Ureter (tissue), 1 donor: ENCODE measurements at regions not wholly inside any gene's neighbourhood (a gene's known extent, or its start where the extent isn't known, plus 50 kb on each side); places are given as distances from the start of the nearest gene placed in this dataset.

ENCODE experiments used
- DNase-seq: peaks from one replicate; pipeline ENCODE4 v3.0.0-alpha.2; 2020; ENCODE audit warnings: low spot score
- donor health status: DM: yes; HTN: yes; CAD: no.

DNA sequence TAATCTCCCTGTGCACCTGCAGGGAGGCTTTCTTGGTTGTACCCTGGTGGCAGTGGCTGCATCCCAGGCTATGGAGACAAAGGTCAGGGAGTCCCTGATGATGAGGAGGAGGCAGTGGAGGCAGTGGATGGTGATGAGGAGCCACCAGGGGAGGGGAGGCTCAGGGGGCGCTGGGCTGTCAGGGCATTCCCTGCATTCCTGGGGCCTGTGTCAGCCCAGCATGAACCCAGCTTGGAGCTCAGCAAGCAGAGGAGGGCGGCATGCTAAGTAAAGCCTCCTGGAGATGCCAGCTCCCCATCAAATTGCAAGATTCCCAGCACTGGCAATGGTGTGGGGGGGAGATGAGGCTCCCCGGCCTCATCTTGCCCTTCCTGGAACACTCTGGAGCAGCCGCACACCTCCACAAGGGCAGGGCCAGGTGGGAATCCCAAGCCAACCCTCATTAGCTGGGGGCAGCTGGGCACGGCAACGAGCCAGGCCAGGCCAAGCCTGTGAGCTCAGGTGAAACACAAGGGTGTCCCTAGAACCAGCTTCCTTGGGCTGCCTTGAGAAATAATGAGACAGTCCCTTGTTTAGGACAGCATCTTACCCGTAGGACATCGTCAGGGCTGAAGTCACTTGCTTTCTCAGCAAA lies 469.5 kb downstream of the MATN1 start:
- no peak for DNase-seq

DNA sequence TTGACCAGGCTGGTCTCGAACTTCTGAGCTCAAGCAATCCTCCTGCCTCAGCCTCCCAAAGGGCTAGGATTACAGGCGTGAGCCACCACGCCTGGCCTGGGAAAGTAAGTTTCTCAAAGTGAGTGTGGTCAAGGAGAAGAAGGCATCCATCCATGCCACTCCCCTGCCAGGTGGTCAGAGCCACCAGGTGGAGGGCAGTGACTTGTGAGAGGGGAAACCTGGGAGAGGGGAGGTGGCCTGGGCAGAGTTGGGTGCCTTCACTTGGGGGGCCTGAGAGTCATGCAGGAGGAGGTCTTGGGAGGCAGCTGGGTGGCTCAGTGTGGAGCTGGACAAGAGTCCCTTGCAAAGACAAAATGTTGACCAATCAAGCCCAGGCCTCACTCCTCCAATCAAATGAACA lies 470.0 kb downstream of the MATN1 start:
- no peak for DNase-seq

DNA sequence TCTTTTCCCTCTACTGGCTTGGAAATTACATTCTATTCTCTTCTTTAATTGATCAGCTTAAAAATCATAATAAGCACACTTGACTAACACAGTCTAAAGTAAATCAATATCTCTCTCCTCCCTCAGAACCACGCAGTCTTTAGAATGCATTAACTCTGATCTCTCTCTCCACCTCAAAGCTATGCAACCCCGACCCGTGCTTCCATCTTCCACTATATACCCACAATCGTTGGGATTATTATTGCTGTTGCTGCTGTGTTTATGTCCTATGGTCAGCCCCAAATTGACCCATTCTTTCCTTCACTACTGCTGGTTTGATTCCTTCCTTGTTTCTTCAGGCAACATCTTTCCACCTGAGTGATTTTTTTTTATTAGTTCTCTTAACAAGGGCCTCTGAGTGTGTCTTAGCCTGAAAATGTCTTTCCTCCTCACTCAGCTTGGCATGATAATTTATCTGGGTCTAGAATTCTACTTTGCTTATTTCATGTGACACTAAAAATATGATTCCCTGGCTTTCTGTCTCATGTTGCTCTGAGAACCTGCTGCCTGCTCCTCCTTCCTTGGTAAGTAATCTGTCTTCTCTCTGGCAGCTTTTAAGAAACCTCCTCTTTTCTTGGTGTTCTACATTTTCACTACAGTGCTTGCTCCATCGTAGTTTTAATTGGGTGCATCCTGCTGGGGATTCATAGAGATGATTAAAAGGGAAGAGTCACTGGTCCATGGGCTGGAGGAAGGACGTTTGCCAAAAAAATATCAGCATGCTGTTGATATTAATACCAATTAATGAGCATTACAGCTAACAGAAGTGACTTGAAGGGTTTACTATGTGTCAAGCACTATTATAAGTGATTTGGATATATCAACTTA lies 472.2 kb downstream of the MATN1 start:
- DNase-seq, result no peak

DNA sequence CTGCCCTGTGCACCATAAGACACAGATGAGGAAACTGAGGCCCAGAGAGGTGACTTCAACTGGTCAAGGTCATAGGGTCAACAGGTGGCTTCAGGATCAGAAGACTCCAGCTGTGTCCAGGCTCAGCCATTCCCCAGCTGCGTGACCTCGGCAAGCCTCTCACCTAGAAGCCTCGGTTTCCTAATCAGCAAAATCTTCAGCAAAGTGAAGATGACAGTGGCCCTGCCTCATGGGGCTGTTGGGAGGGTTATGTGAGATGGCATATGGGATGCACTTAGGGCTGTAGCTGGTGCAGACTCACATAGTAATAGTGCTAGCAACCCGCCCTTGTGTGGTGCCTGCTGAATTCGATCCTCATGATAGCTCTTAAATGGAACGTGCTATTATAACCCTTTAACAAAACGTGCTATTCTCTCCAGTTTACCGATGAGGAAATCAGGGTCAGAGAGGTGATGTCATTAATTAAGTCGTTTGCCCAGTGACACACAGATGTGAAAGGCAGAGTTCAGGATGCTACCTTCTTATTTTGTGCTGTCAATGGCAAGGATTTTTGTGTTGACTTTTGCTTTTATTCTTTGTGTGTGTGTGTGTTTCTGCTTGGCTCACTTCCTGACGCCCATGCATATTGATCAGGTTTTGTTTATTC lies 472.9 kb downstream of the MATN1 start:
- DNase-seq, result no peak

DNA sequence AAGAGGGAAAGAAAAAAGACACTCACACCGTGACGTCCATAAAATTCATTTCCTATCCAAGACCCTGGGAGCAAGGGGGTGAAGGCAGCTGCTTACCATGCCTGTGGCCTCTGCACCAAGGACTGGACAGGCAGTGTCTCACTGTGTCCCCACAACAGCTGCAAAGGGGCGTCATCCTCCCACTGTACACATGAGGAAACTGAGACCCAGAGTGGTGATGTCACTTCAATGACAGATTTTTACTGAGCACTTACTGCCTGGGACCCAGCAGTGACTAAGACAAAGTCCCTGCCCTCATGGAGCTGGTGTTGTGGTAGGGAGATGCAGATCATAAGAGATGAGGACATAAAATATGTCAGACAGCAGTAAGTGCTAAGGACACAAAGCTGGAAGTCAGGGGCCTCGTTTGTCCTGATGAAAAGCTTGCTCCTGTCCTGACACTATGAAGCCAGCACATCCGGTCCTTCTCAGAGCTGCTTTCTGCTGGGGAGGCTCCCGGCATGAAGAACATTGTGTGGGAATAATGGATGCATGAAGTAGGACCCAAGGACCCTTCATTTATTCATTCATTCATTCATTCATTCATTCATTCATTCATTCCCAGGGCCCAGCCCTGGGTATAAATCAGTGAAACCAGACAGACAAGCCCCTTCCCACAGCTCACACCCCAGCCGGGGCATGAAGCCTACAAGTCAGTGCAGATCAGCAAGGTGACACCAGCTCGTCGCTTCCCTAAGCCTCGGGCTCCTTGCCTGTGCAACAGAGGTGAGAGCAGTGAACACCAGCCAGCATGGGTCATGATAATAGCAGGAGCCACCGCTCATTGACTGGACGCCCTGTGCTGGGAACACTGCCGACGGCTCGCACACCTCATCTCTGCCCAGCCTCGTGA lies 473.7 kb downstream of the MATN1 start:
- DNase-seq, result no peak

DNA sequence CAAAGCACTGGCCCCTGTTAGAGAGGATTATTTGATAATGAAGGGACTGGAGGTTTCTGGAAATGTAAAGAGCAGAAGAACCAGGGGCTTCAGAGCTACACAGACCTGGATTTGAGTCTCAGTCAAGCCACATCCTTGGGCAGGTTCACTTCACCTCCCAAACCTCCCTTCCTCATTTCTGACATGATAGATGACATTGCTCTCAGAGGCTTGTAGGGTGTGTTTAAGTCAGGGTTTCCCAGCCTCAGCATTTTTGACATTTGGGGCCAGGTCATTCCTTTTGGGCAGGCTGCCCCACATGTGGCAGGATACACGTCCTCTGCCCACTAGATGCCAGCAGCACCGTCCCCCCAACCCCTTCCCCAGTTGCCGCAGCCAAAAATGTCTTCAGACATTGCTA lies 474.6 kb downstream of the MATN1 start:
- no peak for DNase-seq

DNA sequence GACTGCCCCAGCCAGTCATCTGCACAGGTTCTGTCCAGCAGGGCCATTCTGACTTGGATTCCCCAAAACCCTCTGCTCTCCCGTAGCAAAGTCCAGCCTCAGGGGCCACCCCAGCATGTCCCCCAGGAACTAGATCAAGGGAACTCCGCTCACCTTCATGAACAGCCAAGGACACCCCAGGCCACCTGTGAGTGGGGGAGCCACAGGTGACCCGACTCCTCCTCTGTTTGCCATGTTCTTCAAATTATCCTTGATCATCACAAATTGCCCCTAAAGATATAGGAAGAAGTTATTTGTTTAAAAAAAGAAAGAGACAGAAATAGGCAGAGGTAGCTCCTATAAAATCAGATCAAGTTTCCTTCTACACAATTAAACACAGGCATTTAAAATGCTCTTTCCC lies 475.0 kb downstream of the MATN1 start:
- DNase-seq, result no peak

DNA sequence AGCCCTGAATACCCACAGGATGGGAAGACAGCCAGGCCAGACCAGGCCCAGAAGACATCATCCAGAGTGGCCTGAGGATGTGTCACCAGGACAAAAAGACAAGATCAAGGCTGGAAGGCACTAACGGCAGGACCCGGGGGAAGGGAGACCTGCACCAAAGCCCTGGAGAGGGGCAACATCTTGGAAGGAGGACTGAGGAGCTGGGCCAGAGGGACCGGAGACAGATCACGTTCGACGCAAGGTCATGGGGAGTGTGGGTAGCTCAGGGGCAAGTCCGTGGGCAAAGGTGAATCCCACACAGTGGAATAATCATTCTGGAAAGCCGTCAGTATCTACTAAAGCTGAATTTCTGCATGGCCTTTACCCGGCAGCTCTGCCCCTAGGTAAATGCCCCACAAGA lies 478.6 kb downstream of the MATN1 start:
- no peak for DNase-seq

DNA sequence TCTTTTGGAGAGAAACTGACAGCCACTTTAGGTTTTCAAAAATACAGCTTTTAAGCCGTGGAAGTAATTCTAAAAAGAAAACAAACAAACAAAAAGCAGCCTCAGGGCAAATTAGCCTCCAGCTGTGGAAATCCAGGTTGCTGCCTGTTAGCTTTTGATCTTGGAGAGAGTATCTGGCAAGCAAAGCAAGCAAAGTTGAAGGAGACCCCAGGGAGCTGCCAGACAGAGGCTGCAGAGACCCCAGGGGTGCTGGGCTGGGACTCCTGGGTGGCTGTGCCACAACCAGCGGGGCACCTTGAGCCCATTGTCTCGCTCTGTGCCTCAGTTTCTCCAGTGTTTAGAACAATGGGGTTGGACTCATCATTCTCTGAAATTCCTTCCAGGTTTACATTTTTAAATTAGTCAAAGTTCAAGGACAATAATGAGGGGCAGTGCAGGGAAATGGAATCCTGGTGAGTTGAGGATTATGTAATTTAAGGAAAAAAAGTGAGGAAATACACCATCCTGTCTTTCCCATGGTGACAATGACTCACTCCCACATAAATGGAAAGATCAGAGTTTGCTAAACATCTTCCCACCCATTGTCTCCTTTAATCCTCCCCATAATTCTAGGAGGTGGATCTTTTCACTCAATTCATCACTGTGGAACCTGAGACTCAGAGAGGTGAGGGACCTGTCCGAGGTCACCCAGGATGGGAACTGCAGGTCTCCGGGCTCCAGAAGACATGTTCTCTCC lies 480.5 kb downstream of the MATN1 start:
- no peak for DNase-seq

DNA sequence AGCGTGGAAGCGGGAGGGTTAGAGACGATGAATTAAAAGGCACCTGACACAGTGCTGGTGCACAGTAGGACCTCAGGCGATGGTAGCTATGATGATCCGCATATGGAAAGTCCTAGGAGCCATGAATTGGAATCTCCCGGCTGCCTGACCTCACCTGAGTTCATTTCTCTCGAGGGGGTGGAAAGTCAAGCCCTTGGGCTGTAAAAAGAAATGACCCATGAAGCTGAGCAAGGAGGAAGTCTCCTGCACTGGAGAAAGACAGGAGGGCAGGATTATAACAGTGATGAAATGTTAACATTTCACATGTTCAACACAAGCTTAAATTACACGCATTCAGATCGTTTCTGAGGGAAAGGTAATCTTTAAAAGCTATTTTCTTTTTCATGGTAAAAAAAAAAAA lies 481.2 kb downstream of the MATN1 start:
- DNase-seq, result no peak

DNA sequence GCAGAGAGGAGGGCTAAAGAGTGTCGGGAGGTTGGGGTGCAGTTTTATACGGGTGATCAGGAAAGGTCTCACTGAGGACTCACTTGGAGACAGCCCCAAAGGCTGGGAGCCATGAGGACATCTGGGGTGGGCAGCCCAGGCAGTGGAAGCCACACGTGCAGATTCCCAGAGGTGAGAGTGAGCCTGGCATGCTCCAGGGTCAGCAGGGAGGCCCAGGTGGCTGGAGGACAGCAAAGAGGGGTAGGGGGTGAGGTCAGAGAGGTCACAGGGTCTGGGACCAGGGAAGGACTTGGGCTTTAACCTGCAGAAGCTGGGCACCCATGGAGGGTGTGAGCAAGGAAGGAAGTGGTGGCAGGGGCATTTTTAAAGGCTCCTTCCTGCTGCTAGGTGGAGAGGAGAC lies 481.7 kb downstream of the MATN1 start:
- no peak for DNase-seq

DNA sequence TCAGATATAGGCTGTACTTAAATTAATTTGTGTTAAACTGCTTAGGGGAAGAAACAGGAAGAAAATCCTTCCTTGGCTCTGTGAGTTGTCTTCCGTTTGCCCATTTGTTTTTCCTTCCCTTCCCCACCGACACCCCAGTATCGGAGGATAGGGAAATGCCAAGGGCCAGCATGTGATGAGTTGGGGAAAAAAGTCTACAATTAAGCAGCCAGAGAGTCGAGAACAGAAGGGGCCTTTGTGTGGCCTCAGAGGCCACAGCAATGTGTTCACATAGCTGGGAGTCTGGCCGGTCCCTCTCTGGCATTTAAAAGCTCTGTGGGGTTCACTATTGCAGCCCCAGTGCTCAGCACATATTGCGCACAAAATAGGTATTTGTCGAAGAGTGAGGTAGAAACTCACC lies 489.3 kb downstream of the MATN1 start:
- DNase-seq, result no peak

DNA sequence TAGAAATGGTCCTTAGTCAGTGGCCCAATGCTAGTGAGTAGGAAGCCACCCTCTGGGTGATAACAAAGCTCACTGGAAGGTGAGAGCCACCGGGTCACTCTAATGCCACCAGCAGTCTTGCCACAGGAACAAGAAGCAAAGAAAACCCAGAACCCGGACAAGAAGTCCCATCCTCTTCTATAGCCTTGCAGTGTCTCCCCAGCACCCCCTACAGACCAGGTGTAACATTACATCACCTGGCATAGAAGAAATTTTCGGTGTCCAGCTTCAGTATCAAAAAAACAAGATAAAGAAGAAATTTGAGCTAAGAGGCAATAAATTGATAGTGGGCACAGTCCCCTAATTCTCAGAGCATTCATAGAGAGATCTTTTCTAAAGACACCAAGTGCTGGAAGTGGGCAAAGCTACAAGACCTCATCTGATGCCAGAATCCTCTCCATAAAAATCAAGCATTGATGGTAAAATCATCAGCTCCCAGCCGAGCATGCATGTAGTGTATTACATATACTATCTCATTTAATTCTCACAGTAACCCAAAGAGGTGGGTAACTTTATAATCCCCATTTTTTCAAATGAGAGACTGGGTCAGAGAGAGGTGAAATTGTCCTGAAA lies 491.0 kb downstream of the MATN1 start:
- DNase-seq, result no peak

DNA sequence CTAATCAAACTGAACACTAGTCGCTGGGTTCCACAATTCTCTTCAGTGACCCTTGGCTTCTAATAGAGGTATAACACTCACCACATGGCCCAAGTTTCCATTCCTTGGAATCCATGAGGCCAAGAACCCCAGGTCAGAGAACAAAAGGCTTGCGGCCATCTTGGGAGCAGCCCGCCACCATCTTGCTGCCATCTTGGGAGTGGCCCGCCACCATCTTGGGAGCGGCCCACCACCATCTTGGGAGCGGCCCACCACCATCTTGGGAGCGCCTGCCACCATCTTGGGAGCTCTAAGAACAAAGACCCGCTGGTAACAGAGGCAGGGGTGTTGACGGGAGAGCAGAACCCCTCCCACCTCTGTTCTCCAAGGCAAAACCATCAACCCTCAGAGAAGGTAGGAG lies 493.4 kb downstream of the MATN1 start:
- DNase-seq, result no peak

DNA sequence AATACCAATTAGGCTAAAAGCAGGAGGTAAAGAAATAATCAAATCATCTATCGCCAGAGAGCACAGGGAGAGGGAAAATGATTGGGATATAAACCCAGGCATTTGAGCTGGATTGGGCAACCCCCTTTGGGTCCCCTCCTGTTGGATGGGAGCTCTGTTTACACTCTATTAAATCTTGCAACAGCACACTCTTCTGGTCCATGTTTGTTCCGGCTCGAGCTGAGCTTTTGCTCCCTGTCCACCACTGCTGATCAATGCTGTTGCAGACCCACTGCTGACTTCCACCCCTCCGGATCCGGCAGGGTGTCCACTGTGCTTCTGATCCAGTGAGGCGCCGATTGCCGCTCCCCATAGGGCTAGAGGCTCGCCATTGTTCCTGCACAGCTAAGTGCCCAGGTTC lies 493.8 kb downstream of the MATN1 start:
- no peak for DNase-seq

DNA sequence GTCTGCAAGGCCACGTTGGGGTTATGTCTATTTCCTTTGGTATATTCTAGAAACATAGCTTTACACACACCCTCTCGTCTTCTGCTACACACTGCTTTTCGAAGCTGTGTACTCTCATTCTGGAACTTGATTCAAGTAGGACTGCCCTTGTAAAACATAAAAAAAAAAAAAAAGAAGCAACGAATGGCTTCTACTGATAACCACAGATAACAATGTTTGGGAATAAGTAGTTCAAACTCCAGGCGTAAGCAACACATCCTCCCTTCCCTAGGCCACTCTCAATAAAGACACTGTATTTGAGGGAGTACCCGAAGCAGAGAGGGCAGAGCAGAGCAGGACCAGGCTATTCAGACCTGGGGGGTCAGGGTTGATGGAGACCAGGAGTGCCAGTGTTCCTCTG lies 496.7 kb downstream of the MATN1 start:
- no peak for DNase-seq

DNA sequence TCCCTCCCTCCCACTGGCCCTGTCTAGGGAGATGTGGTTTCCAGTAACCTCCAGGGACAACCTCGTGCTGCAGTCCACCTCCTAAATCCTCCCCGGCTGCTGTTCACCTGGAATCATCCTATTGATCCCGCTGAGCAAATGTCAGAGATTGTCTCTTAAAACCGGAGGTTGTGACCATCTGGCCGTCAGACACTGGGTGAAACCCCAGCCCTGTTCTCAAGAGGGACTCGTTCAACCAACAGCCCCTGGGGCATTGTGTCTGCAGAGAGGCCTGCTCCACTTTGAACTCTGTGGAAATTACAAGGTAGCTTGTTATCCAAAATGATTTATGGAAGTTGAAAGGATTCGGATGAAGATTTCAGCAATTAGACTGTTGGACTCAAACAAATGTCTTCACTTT lies 498.0 kb downstream of the MATN1 start:
- DNase-seq, result no peak

DNA sequence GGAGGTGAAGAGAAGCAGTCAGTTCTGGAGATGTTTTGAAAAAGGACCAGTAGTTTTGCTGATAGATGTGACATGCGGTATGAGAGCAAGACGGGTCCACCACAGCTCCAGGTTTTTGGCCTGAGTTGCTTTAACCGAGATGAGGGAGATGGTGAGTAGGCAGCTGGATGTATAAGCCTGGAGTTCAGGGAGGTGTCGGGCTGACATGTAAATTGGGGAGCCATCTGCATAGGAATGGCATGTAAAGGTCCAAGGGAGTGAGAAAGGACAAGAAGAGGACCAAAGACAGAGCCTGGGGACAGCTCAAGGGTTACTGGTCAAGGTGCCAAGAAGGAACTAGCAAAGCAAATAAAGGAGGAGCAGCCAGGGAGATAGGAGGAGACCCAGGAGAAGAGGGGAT lies 503.7 kb downstream of the MATN1 start:
- DNase-seq, result no peak

DNA sequence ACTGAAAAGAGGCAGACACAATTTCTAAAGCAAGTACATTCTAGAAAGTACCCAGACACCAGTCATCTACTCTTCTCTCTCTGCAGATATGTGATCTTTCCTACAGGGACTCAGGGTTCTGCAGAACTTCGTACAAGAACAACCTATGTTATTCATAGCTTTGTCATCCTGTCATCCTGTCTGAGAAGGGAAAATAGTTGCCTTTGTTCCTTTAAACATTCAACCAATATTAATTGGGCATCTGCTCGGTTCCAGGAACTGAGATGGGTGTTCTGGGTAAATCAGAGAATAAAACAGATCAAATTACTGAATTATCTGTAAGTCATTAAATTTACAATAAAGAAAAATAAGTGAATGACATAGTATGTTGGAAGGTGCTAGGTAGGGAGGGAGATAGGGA lies 504.9 kb downstream of the MATN1 start:
- DNase-seq, result no peak

DNA sequence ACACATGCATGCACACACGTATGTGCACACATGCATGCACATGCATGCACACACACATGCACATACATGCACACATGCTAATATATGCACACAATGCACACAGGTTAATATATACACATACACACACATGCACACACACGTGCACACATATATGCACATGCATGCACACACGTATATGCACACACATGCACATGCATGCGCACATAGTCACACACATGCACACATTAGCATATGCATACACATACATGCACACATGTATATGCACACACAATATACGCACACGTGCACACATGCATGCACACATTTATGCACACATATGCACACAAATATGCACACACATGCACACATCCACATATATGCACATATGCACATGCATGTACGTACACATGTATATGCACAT lies 506.8 kb downstream of the MATN1 start:
- DNase-seq, result no peak

DNA sequence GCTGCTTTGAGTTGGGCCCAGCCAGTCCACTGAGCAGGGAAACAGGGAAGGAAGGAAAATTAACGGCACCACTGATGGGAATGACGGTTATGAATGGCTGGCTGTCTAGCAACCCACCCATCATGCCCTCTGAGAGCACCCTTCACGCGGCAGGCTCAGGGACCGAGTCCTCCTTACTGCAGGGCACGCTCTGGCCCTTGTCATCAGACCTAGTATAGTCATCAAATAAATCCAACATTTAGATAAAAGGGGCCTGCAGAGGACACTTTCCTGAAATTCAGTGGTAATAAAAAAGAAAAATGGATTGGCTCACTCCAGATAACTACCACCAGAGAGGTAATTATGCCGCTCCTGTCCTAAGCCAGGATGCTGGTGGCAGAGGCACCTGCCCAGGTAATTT lies 509.4 kb downstream of the MATN1 start:
- DNase-seq, result no peak
